Midbrain (tissue), 1 donor: ENCODE measurements at regions not wholly inside any gene's neighbourhood (a gene's known extent, or its start where the extent isn't known, plus 50 kb on each side); places are given as distances from the start of the nearest gene placed in this dataset.
"Not testable (repeated sequence)": the region's sequence is repeated elsewhere in the genome, so short reads cannot be mapped to it uniquely, and the experiment has no call there.

Experiments
- DNase-seq: peaks from one replicate; lab custom pipeline; 2025; lab: John Stamatoyannopoulos, UW

- DNase-seq = no peak
These were observed 702.7 kb downstream of the EPHA7 start for GRCh38 chr6:92716638-92717037.

GRCh38 chr6:92715991-92716390, 703.4 kb downstream of the EPHA7 start:
- no peak for DNase-seq

GRCh38 chr6:92714346-92714745, 705.0 kb downstream of the EPHA7 start:
- DNase-seq = no peak

- DNase-seq = no peak
These were observed 709.3 kb downstream of the EPHA7 start for GRCh38 chr6:92710048-92710447.

- DNase-seq = no peak
These were observed 710.4 kb downstream of the EPHA7 start for GRCh38 chr6:92708945-92709344.

- no peak for DNase-seq
These were observed 711.1 kb downstream of the EPHA7 start for GRCh38 chr6:92708270-92708669.

- DNase-seq = no peak
These were observed 712.4 kb downstream of the EPHA7 start for GRCh38 chr6:92706976-92707375.

GRCh38 chr6:92701425-92702096, 717.8 kb downstream of the EPHA7 start:
- DNase-seq = no peak

GRCh38 chr6:92700411-92700810, 718.9 kb downstream of the EPHA7 start:
- no peak for DNase-seq

- DNase-seq = no peak
These were observed 728.3 kb downstream of the EPHA7 start for GRCh38 chr6:92690997-92691599.

- DNase-seq = no peak
These were observed 731.0 kb downstream of the EPHA7 start for GRCh38 chr6:92688342-92688741.

GRCh38 chr6:92687278-92687677, 732.1 kb downstream of the EPHA7 start:
- DNase-seq = no peak

- no peak for DNase-seq
These were observed 735.0 kb downstream of the EPHA7 start for GRCh38 chr6:92684386-92684785.

GRCh38 chr6:92683748-92684147, 735.6 kb downstream of the EPHA7 start:
- DNase-seq = no peak

- DNase-seq = no peak
These were observed 736.6 kb downstream of the EPHA7 start for GRCh38 chr6:92682516-92683398.

GRCh38 chr6:92681401-92681800, 738.0 kb downstream of the EPHA7 start:
- DNase-seq = no peak

- DNase-seq = not testable (repeated sequence)
These were observed 747.9 kb downstream of the EPHA7 start for GRCh38 chr6:92671462-92671861.

GRCh38 chr6:92667843-92668242, 751.5 kb downstream of the EPHA7 start:
- DNase-seq = no peak

- DNase-seq = no peak
These were observed 770.8 kb downstream of the EPHA7 start for GRCh38 chr6:92648364-92649086.

- no peak for DNase-seq
These were observed 771.7 kb downstream of the EPHA7 start for GRCh38 chr6:92647630-92648029.

GRCh38 chr6:92644104-92644791, 775.1 kb downstream of the EPHA7 start:
- DNase-seq = not testable (repeated sequence)
